HG03571 (cell line): ENCODE measurements at regions not wholly inside any gene's neighbourhood (a gene's known extent, or its start where the extent isn't known, plus 50 kb on each side); places are given as distances from the start of the nearest gene placed in this dataset.

Experiments
- ATAC-seq: cut with Tn5 transposase; IDR thresholded peaks from one replicate; pipeline ENCODE4 v1.9.1; 2021; ENCODE audit not compliant: unreplicated experiment

DNA sequence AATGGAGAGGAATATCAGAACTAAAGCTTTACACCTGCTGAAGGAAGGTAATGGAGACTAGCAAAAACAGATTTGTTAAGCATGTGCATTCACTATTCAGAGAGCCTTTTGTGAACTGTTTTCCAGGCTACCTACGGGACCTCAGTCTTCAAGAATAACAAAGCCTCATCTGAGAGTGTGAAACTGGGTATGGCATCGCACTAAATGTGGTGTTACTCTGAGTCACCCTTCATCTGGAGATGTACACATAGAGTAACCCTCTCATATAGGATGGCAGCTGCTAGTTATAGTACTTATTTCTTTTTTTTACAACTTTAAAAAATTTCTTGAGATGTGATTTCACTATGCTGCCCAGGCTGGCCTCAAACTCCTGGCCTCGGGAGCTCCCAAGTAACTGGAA lies 306.8 kb downstream of the ZNF608 start:
- no peak for ATAC-seq

GRCh38 chr5:124438903-124439281 lies 307.5 kb downstream of the ZNF608 start:
- ATAC-seq, result no peak

- no peak for ATAC-seq
These were observed 308.2 kb downstream of the ZNF608 start for GRCh38 chr5:124438026-124438902.

DNA sequence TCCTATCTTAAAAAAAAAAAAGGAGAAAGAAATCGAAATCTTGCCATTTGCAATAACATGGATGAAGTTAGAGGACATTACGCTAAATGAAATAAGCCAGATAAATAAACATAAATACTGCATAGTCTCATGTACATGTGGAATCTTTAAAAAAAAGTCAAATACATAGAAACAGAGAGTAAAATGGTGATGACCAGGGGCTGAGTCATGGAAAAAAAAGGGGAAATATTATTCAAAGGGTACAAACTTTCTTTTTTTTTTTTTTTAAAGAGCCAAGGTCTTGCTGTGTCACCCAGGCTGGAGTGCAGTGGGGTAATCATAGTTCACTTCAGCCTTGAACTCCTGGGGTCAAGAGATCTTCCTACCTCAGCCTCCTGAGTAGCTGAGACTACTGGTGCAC lies 310.1 kb downstream of the ZNF608 start:
- ATAC-seq, result no peak

GRCh38 chr5:124433170-124433569 lies 313.3 kb downstream of the ZNF608 start:
- ATAC-seq, result no peak

GRCh38 chr5:124421584-124421983 lies 324.9 kb downstream of the ZNF608 start:
- no peak for ATAC-seq

DNA sequence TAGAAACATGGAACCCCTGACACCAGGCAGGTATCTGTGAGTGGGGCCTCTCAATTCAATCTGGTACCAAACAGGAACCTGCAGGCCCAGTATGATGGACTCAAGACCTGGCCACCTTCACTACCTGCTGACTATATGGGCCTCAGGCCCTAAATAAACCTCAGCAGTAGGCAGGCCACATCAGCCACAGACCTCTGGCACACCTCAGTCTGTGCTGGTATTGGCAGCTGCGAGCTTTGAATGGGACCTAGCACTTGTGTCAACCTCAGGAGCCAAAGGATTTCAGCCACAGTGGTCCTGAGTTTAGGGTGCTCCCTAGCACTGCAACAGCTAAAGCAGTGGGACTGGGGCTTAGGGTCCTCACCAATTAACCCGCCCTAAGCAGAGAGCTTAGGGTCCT lies 325.5 kb downstream of the ZNF608 start:
- no peak for ATAC-seq

DNA sequence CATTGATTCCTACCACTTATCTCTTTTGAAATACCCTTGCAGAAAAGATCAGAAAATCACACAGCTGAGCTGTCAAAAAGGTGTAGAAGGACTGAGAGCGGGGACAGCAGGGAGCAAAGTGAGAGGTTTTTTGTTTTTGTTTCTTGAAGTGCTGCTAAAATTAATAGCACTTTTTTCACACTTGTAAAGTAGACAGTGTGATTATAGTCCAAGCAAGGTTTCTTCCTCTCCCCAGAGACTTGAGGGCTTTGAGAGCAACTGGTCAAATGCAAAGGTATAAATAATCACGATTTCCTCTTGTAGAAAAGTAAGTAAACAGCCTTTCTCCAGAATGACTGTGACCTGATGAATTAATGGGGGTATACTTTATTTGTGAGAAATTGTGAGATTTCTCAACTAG lies 326.9 kb downstream of the ZNF608 start:
- ATAC-seq, result no peak

DNA sequence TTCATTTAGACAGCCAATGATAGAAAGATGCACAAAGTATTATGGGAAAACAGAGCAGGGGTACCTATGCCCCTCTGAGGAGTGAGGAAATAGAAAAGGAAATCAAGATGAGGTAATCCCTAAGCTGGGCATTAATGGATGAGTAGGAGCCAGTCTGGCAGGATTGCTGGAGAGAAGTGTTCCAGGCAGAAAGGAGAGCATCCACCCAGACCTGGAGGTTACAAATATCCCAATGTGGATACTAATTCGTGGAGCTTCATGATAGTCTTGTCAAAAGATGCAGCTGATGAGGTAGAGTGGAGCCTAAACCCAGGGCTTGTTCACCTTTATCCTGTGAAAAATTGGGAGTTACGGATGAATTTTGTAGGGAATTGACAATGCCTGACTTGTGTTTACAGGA lies 328.0 kb downstream of the ZNF608 start:
- ATAC-seq, result no peak

DNA sequence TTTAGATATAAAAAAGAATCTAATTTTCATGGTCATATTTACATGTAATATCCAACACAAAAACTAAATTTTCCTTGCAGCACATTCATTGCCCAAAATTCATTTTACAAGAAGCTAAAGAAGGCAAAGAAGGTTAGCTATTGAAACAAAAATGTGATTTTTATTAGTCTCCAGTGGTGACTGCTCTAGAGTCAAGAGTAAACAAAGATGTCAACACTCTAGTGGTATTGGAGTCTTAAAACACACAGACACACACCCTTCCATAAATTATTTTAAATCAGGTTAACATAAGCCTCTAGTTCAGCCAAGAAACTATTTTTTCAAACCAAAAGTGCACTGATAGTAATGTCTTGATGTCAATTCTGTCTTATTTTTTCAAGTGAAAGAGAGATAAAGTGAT lies 329.2 kb downstream of the ZNF608 start:
- no peak for ATAC-seq

DNA sequence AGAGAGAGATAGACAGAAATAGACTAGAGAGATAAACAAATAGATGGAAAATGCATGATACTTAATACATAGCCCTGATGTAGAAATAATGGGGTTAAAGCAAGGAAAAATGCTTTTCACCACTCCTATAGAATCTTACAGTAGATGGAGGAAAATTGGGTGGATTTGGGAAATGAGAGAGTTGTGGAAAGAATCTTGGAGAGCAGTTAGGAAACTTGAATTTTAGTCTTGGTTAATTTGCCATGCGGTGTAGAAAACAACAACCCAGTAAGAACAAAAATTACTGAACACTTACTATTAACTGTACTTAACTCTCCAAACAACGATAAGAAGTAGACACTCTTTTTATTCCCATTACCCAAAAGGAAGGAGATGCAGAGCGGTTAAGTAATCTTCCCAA lies 329.8 kb downstream of the ZNF608 start:
- no peak for ATAC-seq

- no peak for ATAC-seq
These were observed 331.5 kb downstream of the ZNF608 start for GRCh38 chr5:124414973-124415372.

DNA sequence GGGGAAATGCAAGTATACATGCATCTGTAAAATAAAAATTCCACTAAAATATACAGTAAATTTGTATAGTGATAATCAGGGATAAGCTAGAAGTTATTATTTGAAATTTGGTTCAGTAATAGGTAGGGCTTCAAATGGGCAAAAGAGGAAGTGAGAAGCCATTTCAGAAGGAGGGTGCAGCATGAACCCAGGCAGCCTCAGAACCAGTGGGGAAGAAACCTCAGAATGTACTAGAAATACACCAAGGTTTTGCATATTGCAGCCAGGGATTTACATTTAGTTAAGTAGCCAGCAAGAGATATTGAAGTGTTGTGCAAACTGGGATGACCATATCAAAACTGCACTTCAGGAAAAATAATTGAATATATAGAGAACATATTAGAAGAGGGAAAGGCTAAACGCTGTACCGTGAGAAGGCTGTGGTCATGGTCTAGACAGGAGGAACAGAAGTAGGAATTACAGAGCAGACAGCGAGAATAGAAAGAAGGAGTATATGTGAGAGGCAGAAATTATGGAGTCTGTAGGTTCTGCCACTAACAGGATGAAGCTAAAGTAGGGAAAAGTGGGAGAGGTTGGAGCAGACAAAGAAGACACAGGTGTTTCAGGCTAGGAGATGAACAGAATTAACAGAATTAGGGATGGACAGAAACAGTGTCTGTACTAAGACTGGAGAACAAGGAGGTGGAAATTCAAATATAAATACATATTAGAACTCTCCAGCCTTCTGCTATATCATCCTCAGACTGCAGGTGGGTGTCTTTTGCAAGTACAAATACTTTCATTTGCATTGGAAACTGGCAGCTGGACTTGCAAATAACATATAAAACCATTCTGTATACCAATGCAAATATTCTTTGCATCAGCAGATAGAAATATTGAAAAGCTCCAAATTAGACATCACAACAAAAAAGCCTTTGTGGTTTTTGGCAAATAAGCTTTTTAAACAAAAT lies 335.6 kb downstream of the ZNF608 start:
- peak; percentile 91 for ATAC-seq

DNA sequence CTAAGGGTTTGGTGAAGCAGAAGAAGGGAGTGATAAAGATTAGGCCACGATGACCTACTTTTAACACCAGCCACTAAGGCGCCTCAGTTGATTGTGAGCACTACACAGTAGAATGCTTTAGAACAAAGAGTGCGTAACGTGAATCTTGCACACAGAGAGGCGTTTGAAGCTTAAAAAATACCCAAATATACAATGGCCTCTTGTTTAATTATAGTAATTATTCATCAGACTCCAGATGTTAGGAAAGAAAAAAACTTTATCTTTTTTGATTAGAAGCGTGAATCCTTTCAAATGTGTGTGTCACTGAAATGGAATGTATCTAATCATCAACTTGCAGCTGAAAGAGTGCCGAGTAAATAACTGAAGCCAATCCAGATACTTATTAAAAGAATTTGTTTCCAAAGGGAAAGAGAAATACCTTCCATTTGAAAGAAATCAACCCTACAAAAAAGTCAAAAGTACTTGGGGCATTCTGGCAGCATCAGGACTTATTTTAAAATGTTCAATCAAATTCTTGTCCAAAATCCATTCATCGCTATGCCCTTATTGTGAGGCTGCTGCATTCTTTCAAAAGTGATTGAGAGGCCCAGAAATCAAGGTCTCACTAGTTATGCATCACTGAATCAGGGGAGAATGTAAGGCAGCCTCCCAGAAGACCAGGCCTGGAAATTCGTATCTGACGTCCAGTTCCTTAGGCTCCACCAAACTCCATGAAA lies 337.5 kb downstream of the ZNF608 start:
- no peak for ATAC-seq

GRCh38 chr5:124404796-124405195 lies 341.6 kb downstream of the ZNF608 start:
- ATAC-seq, result no peak

GRCh38 chr5:124403281-124403680 lies 343.2 kb downstream of the ZNF608 start:
- ATAC-seq, result no peak

DNA sequence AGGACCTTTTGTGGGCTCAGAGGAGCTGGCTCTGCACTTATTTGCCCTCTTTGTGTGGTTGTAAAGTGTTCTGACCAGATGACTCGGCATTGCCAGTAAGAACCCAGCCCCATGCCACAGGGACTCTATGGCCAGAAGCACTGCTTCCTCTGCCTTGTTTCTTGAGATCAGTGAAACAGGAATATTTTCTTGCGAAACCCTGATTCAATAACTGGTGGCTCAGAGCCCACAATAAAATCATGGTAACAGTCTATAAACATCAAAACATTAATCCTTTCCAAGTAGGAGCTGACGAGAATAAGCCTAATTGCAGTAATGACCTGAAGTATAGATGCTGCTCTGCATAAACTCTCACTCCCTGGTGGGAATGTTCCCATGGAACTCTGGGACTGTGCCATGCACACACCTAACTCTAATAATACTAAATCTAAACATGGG lies 344.3 kb downstream of the ZNF608 start:
- no peak for ATAC-seq

- no peak for ATAC-seq
These were observed 344.8 kb downstream of the ZNF608 start for GRCh38 chr5:124401476-124402143.

GRCh38 chr5:124399426-124399961 lies 346.9 kb downstream of the ZNF608 start:
- ATAC-seq, result no peak

- ATAC-seq, result no peak
These were observed 348.0 kb downstream of the ZNF608 start for GRCh38 chr5:124398460-124398859.
